GM18517 (cell line): ENCODE measurements at regions not wholly inside any gene's neighbourhood (a gene's known extent, or its start where the extent isn't known, plus 50 kb on each side); places are given as distances from the start of the nearest gene placed in this dataset.

Experiments
- ATAC-seq: cut with Tn5 transposase; IDR thresholded peaks from one replicate; pipeline ENCODE4 v1.9.1; 2021; ENCODE audit warnings: mild to moderate bottlenecking, moderate library complexity; ENCODE audit not compliant: unreplicated experiment

DNA sequence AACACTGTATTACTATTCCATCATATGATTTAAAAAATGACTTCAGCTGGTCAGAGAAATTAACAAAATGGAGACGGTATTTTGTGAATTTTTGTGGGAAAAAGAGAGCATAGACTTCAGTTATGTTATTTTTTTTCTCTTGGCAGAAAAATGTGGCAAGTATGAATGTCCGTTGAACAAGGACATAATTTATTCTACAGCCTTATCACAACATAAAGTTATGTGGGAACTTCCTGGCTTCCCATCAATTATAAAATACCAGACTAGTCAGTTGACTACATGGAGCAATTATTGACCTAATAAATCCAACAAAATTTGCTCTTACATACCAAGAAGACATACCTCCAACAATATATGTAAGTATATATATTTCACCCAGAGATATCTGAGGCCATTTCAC lies 88.6 kb upstream of the PPP1R3A start:
- ATAC-seq = no peak

DNA sequence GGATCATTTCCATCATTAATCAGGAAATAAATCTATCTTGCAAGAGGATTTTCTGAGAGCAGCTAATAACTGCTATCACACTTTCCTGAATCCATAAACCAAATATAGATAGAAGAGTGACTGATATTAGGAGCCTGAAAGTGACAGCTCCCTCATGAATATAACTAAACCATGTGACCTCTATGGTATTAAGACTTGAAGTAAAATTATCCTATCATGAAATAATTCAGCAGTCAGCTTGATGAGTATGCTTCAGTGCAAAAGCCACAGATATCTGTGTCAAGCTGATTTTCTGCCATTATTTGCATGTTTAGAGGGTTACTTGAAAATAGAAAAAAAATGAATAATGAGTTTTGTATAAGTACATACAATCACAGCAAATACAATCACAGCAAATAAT lies 80.1 kb upstream of the PPP1R3A start:
- ATAC-seq = no peak

DNA sequence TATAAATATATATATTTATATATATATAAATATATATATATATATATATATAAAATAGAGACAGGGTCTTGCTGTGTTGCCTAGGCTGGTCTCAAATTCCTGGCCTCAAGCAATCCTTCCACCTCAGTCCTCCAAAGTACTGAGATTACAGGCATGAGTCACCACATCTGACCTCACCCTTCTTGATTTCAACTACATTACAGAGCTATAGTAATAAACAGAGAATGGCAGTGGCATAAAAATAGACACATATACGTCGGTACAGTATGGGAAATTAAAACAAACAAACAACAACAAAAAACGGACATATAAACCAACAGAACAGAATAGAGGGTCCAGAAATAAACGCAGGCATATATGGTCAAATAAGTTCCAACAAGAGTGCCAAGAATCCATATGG lies 77.6 kb upstream of the PPP1R3A start:
- ATAC-seq = no peak

DNA sequence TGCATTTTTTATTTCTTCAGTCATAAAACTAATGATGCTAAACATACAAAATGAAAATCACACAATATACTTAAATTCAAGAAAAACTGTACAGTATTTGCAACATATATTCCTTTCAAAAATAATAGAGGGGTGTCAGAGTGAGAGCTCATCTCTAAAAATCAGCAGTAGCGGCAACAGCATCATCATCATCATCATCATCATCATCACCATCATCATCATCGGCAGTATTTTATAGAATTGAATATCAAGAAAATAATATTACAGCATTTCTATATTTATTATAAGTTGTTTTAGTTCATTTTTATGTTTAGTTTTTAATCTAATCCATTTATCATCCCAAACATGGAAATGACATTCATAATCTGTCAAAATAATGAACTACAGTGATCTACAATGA lies 67.4 kb upstream of the PPP1R3A start:
- ATAC-seq = no peak

DNA sequence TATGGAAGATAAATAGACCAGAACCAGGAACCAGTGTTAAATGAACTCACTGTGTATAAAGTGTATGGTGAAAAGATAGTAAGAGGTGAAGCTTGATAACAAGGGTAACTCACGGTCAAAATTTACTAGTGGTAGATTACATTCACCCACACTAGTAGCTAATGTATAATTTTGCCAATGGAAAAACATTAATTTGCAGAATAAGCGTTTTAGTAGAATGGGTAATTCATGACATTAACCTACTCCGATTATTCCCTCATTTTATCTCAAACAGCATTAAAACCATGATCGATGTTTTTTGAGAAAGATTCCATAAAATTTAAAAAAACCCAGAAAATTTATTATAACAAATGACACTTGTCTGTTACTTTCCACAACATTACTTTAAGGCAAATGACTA lies 57.7 kb upstream of the PPP1R3A start:
- ATAC-seq = no peak

DNA sequence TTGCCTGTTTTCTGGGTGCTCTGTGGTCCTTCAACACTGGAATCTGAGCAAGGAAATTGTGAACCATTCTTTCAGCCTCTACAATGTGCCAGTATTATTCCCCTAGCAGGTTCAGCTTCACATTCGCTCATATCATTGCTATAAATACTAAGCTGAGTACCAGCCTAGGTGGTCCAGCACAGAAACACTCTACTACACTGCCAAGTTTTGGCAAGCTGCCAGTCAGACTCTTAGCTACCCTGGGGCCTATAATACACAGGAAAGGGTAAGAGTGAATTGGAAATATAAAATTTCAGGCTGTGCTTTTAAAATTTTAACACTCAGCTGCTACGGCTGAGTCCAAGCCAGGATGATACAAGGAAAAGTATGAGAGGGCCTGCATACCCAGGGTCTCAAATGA lies 49.9 kb upstream of the PPP1R3A start:
- ATAC-seq = no peak
